HG03108 (cell line): ENCODE measurements at regions not wholly inside any gene's neighbourhood (a gene's known extent, or its start where the extent isn't known, plus 50 kb on each side); places are given as distances from the start of the nearest gene placed in this dataset.
"Not testable (repeated sequence)": the region's sequence is repeated elsewhere in the genome, so short reads cannot be mapped to it uniquely, and the experiment has no call there.

Source experiments
- ATAC-seq: cut with Tn5 transposase; IDR thresholded peaks from one replicate; pipeline ENCODE4 v1.9.1; 2021; ENCODE audit warnings: moderate library complexity; ENCODE audit not compliant: unreplicated experiment

- no peak for ATAC-seq
Measured at GRCh38 chr12:107826276-107826675, 51.8 kb downstream of the ASCL4 start.

- no peak for ATAC-seq
Measured at GRCh38 chr12:107829271-107829670, 54.8 kb downstream of the ASCL4 start.

GRCh38 chr12:107832441-107832840 is 57.9 kb downstream of the ASCL4 start:
- no peak for ATAC-seq

GRCh38 chr12:107840186-107840585 is 65.7 kb downstream of the ASCL4 start:
- ATAC-seq: no peak

GRCh38 chr12:107843351-107844311 is 69.1 kb downstream of the ASCL4 start:
- no peak for ATAC-seq

- no peak for ATAC-seq
Measured at GRCh38 chr12:107844312-107844921, 69.9 kb downstream of the ASCL4 start.

- ATAC-seq: no peak
Measured at GRCh38 chr12:107845226-107845979, 70.9 kb downstream of the ASCL4 start.

GRCh38 chr12:107845980-107846659 is 71.6 kb downstream of the ASCL4 start:
- no peak for ATAC-seq

- no peak for ATAC-seq
Measured at GRCh38 chr12:107847430-107847829, 72.9 kb downstream of the ASCL4 start.

- ATAC-seq: no peak
Measured at GRCh38 chr12:107847830-107848229, 73.3 kb downstream of the ASCL4 start.

- ATAC-seq: no peak
Measured at GRCh38 chr12:107853479-107853878, 79.0 kb downstream of the ASCL4 start.

- no peak for ATAC-seq
Measured at GRCh38 chr12:107855471-107855870, 81.0 kb downstream of the ASCL4 start.

- no peak for ATAC-seq
Measured at GRCh38 chr12:107856096-107856495, 81.6 kb downstream of the ASCL4 start.

- no peak for ATAC-seq
Measured at GRCh38 chr12:107857191-107857590, 82.7 kb downstream of the ASCL4 start.

- ATAC-seq: no peak
Measured at GRCh38 chr12:107859367-107859766, 84.9 kb downstream of the ASCL4 start.

GRCh38 chr12:107864235-107864634 is 89.7 kb downstream of the ASCL4 start:
- no peak for ATAC-seq

GRCh38 chr12:107864727-107865126 is 90.2 kb downstream of the ASCL4 start:
- ATAC-seq: not testable (repeated sequence)

GRCh38 chr12:107873223-107873622 is 98.7 kb downstream of the ASCL4 start:
- ATAC-seq: no peak

- no peak for ATAC-seq
Measured at GRCh38 chr12:107875786-107876185, 101.3 kb downstream of the ASCL4 start.

GRCh38 chr12:107884769-107885694 is 110.5 kb downstream of the ASCL4 start:
- ATAC-seq: no peak
